GM18873 (cell line): ENCODE measurements at regions not wholly inside any gene's neighbourhood (a gene's known extent, or its start where the extent isn't known, plus 50 kb on each side); places are given as distances from the start of the nearest gene placed in this dataset.
"Not testable (repeated sequence)": the region's sequence is repeated elsewhere in the genome, so short reads cannot be mapped to it uniquely, and the experiment has no call there.

Source experiments
- ATAC-seq: cut with Tn5 transposase; IDR thresholded peaks from one replicate; pipeline ENCODE4 v1.9.1; 2021; ENCODE audit warnings: mild to moderate bottlenecking, moderate library complexity, moderate number of reproducible peaks; ENCODE audit not compliant: unreplicated experiment, low FRiP score

DNA sequence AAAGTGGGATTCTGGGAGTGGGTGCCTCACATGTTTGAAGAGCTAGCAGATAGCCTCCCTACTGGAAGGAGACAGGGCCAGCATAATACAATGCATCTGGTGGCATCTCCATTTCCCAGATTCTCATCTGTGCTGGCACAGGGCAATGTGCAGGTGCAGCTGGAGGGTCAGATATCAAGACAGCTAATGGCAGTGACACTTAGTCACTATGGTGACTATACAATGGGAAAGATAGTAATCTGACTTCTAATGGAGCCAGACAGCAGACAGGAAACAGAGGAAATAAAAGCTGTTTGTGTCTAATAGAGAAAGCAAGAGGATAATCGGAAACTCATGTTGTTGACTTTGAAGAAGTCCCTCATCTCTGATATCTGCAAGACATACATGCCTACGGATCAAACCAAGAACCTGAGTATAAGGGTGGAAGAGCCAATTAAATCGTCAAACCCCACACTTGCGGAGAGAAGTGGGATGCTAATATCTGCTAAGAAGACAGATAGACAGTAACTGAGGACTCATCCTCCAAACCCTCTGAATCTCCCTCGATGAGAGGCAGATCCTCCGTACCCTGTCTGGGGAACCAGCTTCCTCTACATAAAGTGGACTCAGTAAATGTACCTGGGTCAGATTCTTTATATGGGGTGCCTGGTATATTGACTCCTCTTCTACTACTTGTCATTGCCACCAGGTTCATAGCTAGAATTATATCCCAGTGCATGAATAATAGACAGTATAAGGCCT lies 692.7 kb downstream of the SOCS6 start:
- ATAC-seq: no peak

DNA sequence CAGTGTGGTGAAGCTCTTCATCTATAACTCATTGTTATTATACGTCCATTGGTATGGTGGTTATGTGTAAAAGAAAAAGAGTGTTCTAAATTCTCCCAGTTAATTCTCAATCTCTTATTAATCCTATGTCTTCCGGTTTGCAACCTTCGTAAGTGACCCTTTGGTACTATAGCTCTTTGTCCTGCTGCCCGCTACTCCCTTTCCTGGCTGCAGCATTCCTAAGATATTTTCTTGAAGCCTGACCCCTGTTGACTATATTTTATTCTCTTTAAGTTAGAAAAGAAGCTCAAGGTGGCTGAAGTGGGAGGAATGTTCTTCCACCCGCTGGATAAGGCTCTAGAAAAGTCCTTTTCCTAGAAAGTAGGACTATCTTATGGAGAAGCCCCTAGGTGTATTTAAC lies 684.8 kb downstream of the SOCS6 start:
- ATAC-seq: no peak

DNA sequence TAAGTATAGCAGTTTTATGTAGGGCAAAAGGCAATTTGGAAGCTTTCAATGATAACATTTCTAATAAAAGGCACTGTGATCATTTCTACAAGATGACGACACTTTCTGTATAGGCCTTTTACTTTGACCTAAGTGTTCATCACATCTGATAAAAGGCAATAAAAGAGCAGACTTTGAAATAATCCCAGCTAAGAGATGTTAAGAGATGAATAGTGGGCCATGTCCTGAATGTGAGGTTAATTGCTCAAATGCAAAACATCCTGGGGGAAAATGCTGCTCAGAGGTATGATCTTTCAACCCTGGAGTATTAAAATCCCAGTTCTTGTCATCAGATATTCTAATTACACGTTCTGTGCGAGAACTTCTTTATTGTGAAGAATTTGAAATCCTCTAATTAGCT lies 677.6 kb downstream of the SOCS6 start:
- ATAC-seq: no peak

DNA sequence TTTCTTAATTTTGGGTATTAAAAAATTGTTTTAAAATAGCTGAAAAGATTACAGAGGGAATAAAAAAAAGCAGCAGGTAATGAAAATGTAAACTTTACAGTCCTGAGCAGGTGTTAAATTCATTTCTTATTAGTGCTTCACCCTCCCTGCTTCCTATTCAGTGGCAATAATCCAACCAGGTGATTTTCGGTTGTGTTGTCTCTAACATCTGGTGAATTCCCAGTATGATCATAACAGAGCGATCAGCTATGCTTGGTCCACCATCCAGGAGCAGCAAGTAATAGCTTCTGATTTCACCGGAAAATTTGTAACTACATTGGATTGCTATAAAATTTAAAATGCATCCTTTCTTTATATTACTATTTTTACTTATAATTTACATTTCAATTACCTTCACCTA lies 673.1 kb downstream of the SOCS6 start:
- ATAC-seq: no peak

DNA sequence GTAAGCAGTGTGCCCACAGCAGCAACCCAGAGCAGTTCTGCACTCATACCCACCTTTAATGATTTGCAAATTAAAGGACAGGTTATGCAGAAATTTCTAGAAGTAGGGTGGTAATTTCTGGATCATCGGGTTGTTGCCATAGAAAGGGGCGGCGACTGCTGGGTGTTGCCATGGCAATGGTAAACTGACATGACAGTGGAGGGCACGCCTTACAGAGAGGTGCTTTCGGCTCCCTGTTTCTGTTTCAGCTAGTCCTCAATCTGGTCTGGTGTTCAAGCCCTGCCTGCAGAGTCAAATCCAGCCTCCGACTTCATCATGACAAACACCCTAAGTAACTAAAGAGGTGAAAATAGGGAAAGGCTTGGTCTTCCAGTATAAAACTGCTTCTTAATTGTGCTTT lies 667.7 kb downstream of the SOCS6 start:
- ATAC-seq: no peak

DNA sequence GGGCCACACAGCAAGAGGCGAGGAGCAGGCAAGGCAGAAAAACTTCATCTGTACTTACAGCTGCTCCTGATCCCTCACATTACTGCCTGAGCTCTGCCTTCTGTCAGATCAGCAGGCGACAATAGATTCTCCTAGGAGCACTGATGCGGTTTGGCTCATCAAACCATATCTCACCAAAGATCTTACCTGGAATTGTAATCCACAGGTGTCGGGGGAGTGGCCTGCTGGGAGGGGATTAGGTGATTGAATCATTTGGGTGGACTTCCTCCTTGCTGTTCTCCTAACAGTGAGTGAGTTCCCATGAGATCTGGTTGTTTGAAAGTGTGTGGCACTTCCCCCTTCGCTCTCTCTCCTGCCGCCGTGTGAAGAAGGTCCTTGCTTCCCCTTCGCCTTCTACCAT lies 647.3 kb downstream of the SOCS6 start:
- no peak for ATAC-seq

DNA sequence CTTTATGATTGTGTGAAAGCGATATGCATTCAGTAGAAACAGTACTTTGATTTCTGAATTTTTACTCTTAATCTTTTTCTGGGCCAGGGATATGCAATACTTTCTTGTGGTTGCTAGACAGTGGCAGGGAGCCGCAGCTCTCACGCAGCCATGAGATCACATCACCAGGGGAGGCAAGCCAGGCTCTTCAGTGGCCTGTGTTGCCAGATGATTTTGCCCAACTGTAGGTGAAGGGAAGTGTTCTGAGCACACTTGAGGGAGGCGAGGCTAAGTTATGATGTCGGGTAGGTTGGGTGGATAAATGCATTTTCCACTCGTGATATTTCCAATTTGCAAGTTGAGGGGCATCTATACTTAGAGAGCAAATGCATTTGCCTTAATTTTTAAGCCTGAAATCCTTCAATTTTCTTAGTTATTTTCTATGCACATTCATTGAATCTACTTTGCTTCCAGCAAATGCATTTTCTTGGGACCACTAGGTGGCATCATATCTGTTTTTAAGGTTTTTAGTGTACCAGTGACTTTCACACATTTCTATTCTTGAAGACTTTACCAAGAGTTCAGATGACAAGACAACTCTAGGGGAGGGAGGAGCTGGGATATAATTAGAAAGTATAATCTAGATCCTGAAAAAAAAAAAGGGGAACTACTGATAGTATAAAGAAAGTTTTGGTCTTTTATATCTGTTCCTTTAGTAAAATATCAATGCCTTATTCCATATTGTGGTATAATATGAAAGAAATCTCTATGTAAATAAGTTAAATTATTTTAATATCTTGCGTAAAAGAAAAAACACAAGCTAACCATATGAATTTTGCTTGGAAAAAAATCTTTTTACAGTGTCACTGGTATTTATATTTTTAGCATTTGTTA lies 643.3 kb downstream of the SOCS6 start:
- ATAC-seq: no peak

DNA sequence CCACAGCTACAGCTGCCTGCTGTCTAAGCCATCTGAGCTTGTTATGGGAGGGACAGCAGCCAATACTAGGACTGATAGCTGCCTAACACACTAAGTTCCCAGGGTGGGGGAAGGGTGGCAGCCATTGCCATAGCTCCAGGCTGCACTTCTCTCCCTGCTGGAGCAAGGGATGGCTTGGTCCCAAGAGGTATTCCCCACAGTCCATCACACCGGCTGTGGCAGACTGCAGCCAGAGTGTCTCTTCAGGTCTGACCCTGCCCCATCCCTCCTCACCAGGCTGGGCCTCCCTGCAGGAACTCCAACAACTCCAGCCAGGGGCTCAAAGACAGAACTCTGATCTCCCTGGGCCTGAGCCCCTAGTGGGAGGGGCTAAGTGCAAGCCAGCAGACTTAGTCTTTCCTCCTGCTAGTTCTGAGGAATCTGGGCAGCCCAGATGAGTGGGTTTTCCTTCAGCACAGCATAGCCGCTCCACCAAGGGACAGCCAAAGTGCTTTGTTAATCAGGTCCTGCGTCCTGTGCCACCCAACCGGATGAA lies 632.1 kb downstream of the SOCS6 start:
- no peak for ATAC-seq

DNA sequence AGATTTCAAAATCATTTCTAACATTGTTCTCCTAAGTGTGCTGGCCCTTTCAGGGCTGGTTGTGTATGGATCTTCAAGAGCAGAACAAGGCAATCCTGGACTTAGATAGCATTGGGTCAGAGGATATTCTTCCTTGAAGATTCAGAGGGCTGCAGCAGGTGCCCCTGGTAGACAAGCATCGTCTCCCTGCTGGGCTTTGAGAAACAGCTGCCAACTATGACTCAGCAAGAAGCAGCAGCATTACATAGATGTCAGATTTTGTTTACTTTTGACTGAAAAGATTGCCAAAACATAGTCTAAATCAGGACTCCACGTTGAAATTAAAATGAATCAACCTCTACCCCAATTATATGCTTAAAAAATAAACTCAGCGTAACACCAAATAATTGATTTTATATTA lies 618.8 kb downstream of the SOCS6 start:
- no peak for ATAC-seq

DNA sequence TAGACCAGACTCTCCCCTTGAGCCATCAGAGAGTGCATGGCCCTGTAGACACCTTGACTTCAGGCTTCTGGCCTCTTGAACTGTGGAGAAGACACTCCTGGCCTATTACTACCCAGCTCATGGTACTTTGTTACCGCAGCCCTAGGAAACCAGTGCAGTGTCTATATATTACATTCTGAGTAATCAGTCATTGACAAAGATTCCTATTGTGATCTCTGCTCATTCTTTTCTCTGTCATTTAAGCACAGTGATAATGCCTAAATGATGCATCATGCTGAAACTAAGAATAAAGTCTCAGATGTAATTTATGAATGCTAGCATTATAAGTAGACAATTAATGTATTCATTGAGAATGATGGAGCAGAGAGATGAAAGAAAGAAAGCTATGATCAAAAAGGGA lies 603.5 kb downstream of the SOCS6 start:
- ATAC-seq: no peak

DNA sequence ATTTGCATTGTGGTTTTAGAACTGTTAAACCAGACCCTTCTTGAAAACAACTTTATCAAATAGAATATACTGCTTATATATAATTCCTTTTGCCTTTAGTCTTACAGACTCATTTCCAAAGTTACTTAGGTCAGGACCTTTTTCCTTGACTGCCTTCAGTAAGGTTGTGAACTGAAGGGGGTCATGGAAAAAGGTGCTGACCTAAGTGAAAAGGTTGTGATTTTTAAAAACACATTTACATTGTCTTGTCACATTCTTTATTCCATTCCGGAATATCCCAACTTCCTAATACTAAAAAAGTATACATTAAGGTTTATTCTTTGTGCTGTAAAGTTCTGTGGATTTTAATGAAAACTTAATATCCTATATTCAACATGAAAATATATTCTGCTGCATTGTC lies 581.4 kb downstream of the SOCS6 start:
- ATAC-seq: no peak

DNA sequence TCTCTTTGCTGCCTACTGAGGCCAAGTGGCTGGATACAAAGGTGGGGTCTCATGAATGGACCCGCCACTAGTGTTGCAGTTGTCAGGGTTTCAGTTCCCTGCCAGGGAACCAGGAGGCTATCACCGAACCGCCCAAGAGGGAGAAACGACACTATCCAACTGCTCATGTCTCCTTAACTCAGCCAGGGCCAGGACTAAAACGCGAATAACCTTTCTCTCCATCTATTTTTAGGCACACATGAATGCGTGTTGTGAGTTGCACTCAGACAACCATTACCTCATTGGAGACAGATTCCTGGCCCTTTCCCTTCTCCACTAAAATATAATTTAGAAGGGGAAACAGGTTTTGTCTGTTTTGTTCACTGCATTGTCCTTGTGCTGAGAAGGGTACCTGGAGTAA lies 559.5 kb downstream of the SOCS6 start:
- ATAC-seq: no peak

DNA sequence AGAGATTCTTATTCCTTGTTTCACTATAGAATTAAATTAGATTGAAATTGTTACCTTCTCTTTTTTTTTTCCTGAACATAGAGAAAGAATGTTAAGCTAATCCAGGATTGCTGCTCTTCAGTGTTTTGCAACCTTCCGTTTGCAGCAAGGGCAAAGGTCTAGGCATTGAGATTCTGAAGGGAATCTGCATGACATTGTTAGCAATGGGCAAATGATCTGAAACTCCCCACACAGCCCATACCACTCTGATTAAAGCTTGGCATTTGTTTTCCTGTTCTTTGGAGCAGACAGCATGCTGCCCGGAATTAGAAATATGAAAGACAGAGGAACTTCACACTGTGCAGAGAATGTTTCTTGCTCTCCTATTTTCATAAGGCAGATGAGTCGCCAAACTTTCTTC lies 551.8 kb downstream of the SOCS6 start:
- no peak for ATAC-seq

DNA sequence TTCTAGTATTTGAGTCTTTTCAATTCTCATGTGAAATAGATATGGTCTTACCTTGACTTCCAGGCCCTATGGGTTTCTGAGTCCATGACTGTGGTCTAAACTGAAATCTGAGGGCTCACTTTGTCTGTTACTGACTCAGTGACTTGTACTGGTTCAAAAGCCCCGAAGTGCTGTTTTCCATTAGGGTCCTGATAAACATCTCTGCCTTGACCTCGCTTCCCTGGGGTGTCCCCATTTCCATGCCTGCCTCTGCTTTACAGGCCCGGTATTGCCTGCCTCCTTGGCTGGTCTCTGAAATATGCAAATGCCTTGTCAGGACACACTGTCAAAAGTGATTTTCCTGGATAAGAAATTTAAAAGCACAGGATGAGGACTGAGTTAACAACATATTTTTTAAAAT lies 538.8 kb downstream of the SOCS6 start:
- ATAC-seq: no peak

DNA sequence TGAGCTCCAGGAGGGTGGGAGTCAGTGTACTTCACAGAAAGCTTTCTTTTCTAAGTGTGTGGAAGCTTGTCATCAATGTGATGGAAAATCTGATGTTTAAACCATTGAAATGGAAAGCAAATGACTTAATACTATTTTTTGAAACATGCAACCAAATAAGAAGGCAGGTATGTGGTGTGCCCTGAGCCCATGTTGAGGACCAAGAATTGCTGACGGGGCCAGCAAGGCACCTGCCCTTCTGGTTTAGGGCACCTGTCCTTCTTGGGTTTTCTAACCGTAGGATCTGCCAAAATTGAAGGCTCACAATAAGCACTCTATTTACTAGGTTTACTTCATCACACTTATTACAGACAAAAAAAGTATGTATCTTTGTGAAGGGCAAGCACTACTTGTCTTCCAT lies 537.7 kb downstream of the SOCS6 start:
- no peak for ATAC-seq

DNA sequence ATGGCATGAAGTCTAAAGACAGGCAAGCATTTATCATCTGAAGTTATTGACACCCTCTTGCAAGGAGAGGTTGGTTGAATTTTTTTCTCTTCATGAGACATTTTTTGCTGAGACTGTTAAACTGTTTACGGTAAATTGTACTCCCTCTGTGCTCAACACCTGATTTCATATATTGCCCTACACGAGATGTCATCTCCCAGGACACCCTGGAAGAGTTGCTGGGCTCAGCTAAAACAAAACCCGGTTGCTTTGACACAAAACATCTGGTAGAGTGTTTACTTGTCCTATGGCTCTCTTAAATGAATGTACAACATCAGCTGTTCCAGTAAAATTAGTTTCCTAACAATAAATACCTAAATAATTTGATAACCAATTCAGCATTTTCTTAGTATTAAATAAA lies 533.8 kb downstream of the SOCS6 start:
- no peak for ATAC-seq

DNA sequence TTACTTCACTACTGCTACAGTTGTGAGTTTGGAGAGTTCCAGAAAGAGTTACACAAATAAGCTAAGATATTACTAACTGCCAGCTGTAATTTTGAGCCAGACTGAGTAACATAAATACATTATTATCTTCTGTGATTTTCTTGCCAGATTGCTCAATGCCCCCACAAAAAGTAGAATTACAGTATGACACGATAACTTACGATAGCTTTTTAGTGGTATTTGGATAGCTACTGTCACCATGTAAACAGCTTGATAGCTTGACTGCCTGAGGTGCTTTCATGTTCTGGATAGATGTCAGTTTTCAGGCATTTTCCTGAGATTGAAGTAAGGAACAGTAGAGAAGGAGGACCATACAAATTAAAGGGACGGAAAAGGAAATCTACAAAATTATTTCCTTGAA lies 533.3 kb downstream of the SOCS6 start:
- ATAC-seq: no peak

DNA sequence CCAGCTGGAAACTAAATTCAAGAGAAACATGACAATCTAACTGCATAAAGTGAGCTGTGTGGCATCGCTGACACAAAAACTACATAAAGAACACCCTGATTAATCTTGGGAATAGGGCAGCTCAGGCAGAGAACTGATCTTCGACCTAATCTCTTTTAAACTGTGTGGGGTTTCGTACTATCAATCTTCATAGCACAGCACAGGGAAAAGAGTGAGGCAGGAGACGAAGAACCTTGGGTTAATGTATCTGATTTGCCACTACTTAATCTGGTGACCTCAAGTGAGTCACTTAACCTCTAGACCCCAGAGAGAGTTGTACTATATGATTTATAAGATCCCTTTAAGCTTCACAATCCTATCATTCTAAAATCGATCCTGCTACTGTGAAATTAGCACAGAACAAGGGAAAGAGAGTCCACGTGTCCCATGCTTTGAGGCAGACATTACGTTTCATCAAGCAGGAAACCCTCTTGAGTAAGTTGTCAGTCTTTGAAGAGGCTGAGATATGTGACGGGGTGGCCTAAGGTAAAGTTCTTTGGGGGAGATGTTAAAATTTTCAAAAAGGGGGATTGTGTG lies 519.7 kb downstream of the SOCS6 start:
- no peak for ATAC-seq

DNA sequence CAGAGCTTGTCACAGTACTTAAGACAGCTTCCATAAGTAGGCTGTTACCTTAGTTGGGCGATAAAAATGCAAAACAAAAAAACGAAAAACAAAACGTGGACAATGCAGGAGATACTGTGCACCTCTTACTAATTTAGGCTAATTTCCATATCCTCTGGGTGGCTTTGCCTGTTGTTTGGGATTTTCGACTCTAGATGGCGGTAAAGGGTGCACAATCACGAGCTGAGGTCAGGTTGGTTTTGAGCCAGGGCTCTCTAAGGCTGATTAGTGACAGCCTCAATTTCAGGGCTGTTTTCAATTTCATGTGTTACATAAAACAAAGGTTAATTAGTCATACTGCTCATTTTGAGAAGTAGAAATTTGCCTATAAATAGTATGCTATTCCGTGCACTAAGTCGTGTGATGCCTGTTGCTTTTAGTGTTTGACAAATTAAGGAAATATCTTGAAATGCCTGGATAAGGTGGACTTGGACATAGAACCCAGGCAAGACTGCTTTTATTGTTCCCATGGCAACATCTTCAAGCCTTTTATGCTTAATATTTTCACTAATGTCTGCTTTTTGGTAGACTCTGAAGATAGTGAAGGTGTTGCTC lies 493.1 kb downstream of the SOCS6 start:
- ATAC-seq: peak; percentile 87

DNA sequence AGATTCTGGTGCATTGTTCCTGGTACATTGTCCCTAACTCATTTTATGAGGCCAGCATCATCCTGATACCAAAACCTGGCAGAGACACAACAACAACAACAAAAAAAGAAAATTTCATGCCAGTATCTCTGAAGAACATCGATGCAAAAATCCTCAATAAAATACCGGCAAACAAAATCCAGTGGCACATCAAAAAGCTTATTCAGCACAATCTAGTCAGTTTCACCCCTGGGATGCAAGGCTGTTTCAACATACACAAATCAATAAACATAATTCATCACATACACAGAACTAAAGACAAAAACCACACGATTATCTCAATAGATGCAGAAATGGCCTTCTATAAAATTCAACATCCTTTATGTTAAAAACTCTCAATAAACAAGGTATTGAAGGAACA lies 477.4 kb downstream of the SOCS6 start:
- not testable (repeated sequence) for ATAC-seq

DNA sequence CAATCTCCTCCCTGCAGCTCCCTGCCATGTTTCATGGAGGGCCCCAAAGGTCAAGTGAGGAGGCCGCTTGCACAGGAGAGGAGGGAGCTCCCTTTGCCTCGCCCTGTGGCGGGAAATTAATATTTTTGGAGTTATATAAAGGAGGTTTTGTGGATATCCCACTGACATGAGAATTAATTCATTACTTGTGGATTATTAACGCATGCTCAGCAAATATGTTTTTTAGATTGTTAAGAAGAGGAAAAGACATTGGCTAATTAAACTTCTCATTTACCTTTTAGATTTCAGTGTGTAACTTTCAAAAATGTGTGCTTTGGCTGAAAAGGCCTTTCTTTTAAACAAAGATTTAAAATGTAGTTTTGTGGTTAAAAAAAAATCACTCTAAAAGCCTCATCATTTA lies 474.0 kb downstream of the SOCS6 start:
- no peak for ATAC-seq
